KMS-11 (cell line): ENCODE measurements at regions not wholly inside any gene's neighbourhood (a gene's known extent, or its start where the extent isn't known, plus 50 kb on each side); places are given as distances from the start of the nearest gene placed in this dataset.

ENCODE experiments used
- H2AFZ ChIP-seq: fragments of 200-600 bp; sonication (generic); 2 replicates; pipeline ENCODE4 v1.6.1; 2016; ENCODE audit warnings: antibody characterized with exemption, mixed run types, low read depth
- H3K27ac ChIP-seq: fragments of 200-600 bp; sonication (generic); 2 replicates; pipeline ENCODE4 v1.6.1; 2016; ENCODE audit warnings: mild to moderate bottlenecking, mixed run types
- H3K27me3 ChIP-seq: fragments of 200-600 bp; sonication (generic); 2 replicates; pipeline ENCODE4 v1.6.1; 2017; ENCODE audit warnings: mild to moderate bottlenecking, low read depth, mixed run types, moderate library complexity; ENCODE audit not compliant: insufficient read depth
- H3K36me3 ChIP-seq: fragments of 200-600 bp; sonication (generic); 2 replicates; pipeline ENCODE4 v1.6.1; 2017; ENCODE audit warnings: mild to moderate bottlenecking, mixed run types; ENCODE audit not compliant: insufficient read depth
- H3K4me1 ChIP-seq: fragments of 200-600 bp; sonication (generic); 2 replicates; pipeline ENCODE4 v1.6.1; 2016; ENCODE audit warnings: mild to moderate bottlenecking, low read depth, mixed run types; ENCODE audit not compliant: poor library complexity, severe bottlenecking
- H3K4me2 ChIP-seq: fragments of 200-600 bp; sonication (generic); 2 replicates; pipeline ENCODE4 v1.7.0; 2016; ENCODE audit warnings: mild to moderate bottlenecking, mixed run types
- H3K4me3 ChIP-seq: fragments of 200-600 bp; sonication (generic); IDR thresholded peaks from 2 replicates; pipeline ENCODE4 v1.6.1; 2017; ENCODE audit warnings: low read depth, low read length, mixed read lengths; ENCODE audit not compliant: insufficient read depth
- H3K79me2 ChIP-seq: fragments of 200-600 bp; sonication (generic); 2 replicates; pipeline ENCODE4 v1.6.1; 2016; ENCODE audit warnings: low read depth, mixed run types; ENCODE audit not compliant: insufficient read depth
- H3K9ac ChIP-seq: fragments of 200-600 bp; sonication (generic); 2 replicates; pipeline ENCODE4 v1.6.1; 2016; ENCODE audit warnings: mild to moderate bottlenecking, mixed run types
- H4K20me1 ChIP-seq: fragments of 200-600 bp; sonication (generic); 2 replicates; pipeline ENCODE4 v1.6.1; 2016; ENCODE audit warnings: mild to moderate bottlenecking, mixed run types; ENCODE audit not compliant: insufficient read depth
- CTCF ChIP-seq: fragments of 200-600 bp; sonication (generic); conservative IDR thresholded peaks from 2 replicates; pipeline ENCODE4 v1.6.1; 2017; ENCODE audit warnings: low read depth, mild to moderate bottlenecking, antibody characterized with exemption, low read length, moderate library complexity, mixed read lengths

- H3K36me3 ChIP-seq: no peaks in the 10 kb centered on the region
- H3K27ac ChIP-seq: no peak overlapping the region
- no peak for TF ChIP-seq CTCF
- no peaks in the 10 kb centered on the region for H3K4me1 ChIP-seq
- no peak overlapping the region for H3K9ac ChIP-seq
- no peak overlapping the region for H3K4me2 ChIP-seq
- H3K79me2 ChIP-seq: no peaks in the 10 kb centered on the region
- no peaks in the 10 kb centered on the region for H3K27me3 ChIP-seq
- no peak overlapping the region for H3K4me3 ChIP-seq
- no peak overlapping the region for H2AFZ ChIP-seq
- no peaks in the 10 kb centered on the region for H4K20me1 ChIP-seq
Observed at GRCh38 chr3:166788936-166789335, 591.2 kb downstream of the ZBBX start.

- no peaks in the 10 kb centered on the region for H3K4me1 ChIP-seq
- H3K27me3 ChIP-seq: no peaks in the 10 kb centered on the region
- TF ChIP-seq CTCF: no peak
- H3K9ac ChIP-seq: no peak overlapping the region
- H3K27ac ChIP-seq: no peak overlapping the region
- H3K4me2 ChIP-seq: no peak overlapping the region
- no peaks in the 10 kb centered on the region for H3K36me3 ChIP-seq
- H2AFZ ChIP-seq: no peak overlapping the region
- no peaks in the 10 kb centered on the region for H3K79me2 ChIP-seq
- no peaks in the 10 kb centered on the region for H4K20me1 ChIP-seq
- H3K4me3 ChIP-seq: no peak overlapping the region
Observed at GRCh38 chr3:166785876-166786275, 594.2 kb downstream of the ZBBX start.

GRCh38 chr3:166783206-166783605 is 596.9 kb downstream of the ZBBX start:
- Histone ChIP-seq H3K4me1 (no peaks in the 10 kb centered on the region), H3K27me3 (no peaks in the 10 kb centered on the region), H3K79me2 (no peaks in the 10 kb centered on the region), H3K27ac (no peak overlapping the region), H2AFZ (no peak overlapping the region), H3K4me3 (no peak overlapping the region), H3K4me2 (no peak overlapping the region), H4K20me1 (no peaks in the 10 kb centered on the region), H3K9ac (no peak overlapping the region), H3K36me3 (no peaks in the 10 kb centered on the region)
- TF ChIP-seq CTCF: no peak

- no peak overlapping the region for H3K4me3 ChIP-seq
- H3K27me3 ChIP-seq: no peaks in the 10 kb centered on the region
- no peaks in the 10 kb centered on the region for H3K79me2 ChIP-seq
- no peak overlapping the region for H3K27ac ChIP-seq
- no peaks in the 10 kb centered on the region for H3K36me3 ChIP-seq
- H3K4me1 ChIP-seq: no peaks in the 10 kb centered on the region
- no peak overlapping the region for H3K9ac ChIP-seq
- TF ChIP-seq CTCF: no peak
- no peak overlapping the region for H2AFZ ChIP-seq
- H4K20me1 ChIP-seq: no peaks in the 10 kb centered on the region
- H3K4me2 ChIP-seq: no peak overlapping the region
Observed at GRCh38 chr3:166764698-166765318, 615.3 kb downstream of the ZBBX start.
